Stomach smooth muscle (tissue), 2 donors: ENCODE measurements at regions not wholly inside any gene's neighbourhood (a gene's known extent, or its start where the extent isn't known, plus 50 kb on each side); places are given as distances from the start of the nearest gene placed in this dataset.

ENCODE experiments used
- H3K27ac ChIP-seq: one replicate; pipeline ENCODE4 v1.7.0; 2013; ENCODE audit warnings: mild to moderate bottlenecking, low read length, inconsistent platforms
- H3K27me3 ChIP-seq, 2 donors: one replicate each; pipeline ENCODE4 v1.7.0; 2013; ENCODE audit warnings: low read length in 2 of 2; ENCODE audit not compliant: insufficient read depth in 2 of 2, control insufficient read depth in 1 of 2
- H3K36me3 ChIP-seq, 2 donors: one replicate each; pipeline ENCODE4 v1.7.0; 2013; ENCODE audit warnings: low read length in 2 of 2; ENCODE audit not compliant: control insufficient read depth in 2 of 2, insufficient read depth in 2 of 2
- H3K4me1 ChIP-seq: one replicate; pipeline ENCODE4 v1.7.0; 2013; ENCODE audit warnings: low read length; ENCODE audit not compliant: control insufficient read depth, insufficient read depth
- H3K4me3 ChIP-seq, 2 donors: one replicate each; pipeline ENCODE4 v1.7.0; 2013; ENCODE audit warnings: low read length in 2 of 2
- H3K9ac ChIP-seq, 2 donors: one replicate each; pipeline ENCODE4 v1.7.0; 2013; ENCODE audit warnings: low read length in 2 of 2, mild to moderate bottlenecking in 1 of 2
- H3K9me3 ChIP-seq, 2 donors: one replicate each; pipeline ENCODE4 v1.7.0; 2013; ENCODE audit warnings: low read length in 2 of 2; ENCODE audit not compliant: control insufficient read depth in 2 of 2
- donor health status: healthy.
- donor health status: Pancreatic carcinoma.

DNA sequence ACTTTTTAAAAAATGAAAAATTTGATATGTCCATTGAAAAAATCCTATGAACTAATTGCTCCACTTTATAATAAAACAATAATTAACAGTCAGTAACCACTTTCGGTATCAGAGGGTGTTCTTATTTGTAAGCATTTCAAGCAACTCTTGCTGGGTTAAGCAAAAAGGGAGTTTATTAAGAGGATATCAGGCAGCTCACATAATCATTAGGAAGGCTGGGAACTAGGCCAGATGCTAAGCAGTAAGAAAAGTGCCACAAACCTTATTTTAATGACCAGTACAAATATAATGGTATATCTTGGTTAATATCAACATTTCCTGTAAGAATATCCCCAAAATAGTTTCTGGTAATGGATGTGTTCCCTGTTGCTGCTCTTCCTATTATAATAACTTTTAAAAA is 2618.3 kb upstream of the PCDH20 start:
- Histone ChIP-seq H3K9ac (no peak overlapping the region), H3K4me1 (no peaks in the 10 kb centered on the region), H3K27me3 (no peaks in the 10 kb centered on the region), H3K4me3 (no peak overlapping the region), H3K27ac (no peak overlapping the region), H3K9me3 (no peaks in the 10 kb centered on the region), H3K36me3 (no peaks in the 10 kb centered on the region)

DNA sequence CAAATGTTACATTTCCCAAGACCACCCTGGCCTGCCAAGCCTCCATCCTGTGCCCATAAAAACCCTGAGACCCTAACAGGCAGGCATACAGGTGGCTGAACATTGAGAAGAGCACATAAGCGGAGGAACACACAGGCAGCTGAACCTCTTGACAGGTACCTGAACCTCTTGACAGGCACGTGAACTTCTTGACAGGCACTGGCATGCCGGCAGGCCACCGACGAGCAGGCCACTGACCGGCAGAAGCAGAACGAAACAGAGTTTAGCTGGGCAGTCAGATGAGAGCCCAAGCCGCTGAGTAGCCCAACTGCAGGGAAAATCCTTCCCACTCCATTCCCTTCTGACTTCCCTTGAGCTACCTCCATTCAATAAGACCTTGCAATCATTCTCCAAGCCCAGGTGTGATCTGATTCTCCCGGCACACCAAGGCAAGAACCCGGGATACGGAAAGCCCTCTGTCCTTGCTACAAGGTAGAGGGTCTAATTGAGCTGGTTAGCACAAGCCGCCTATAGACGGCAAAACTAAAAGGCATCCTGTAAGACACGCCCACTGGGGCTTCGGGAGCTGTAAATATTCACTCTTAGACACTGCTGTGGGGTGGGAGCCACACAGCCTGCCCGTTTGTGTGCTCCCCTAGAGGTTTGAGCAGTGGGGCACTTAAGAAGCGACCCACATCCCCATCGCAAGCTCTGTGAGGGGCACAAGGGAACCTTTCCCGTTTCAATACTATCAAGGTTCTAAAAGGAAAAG is 2613.9 kb upstream of the PCDH20 start:
- H3K9ac ChIP-seq, result no peak overlapping the region
- H3K27ac ChIP-seq, result no peak overlapping the region
- no peaks in the 10 kb centered on the region for H3K27me3 ChIP-seq
- H3K9me3 ChIP-seq, result no peaks in the 10 kb centered on the region
- H3K4me3 ChIP-seq, result no peak overlapping the region
- no peaks in the 10 kb centered on the region for H3K36me3 ChIP-seq
- no peaks in the 10 kb centered on the region for H3K4me1 ChIP-seq

DNA sequence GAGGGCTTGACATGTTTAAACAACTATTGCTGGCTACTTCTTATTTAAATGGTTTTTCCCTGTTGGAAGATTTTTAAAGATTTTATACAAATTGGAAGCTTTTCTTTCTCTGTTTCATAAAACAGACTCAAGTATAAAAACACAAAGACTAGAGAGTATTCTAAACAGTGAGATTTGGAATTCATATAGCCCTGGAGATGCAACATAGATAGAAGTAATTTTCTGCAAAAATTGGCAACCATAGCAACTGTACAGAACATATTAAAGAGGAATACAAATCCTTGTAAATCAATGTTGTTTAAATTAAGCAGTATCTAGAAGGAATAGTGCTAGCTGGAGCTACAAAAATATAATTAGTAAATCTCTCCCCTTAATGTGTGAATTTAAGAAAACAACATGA is 2612.9 kb upstream of the PCDH20 start:
- no peaks in the 10 kb centered on the region for H3K9me3 ChIP-seq
- no peak overlapping the region for H3K9ac ChIP-seq

DNA sequence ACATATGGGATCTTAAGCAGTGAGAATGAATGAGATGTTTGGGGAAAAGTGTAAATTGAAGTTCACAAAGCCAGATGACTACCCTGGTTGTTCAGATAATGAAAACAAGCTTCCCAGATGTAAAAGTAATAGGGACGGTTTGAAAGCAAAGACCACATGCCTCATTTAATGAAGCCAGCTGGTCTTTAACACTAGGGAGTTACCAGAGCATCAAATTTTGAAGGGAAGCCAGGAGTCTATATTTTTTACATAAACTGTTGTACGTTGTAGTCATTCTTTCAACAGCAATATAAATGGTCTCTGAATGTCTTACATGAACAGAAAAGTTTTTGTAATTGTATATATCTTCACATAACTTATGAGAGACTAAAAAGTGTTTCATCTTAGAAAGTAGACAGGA is 2604.5 kb upstream of the PCDH20 start:
- H3K27ac ChIP-seq, result no peak overlapping the region
- H3K36me3 ChIP-seq, result no peaks in the 10 kb centered on the region
- H3K9me3 ChIP-seq, result no peaks in the 10 kb centered on the region
- no peak overlapping the region for H3K4me3 ChIP-seq
- H3K27me3 ChIP-seq, result no peaks in the 10 kb centered on the region
- H3K4me1 ChIP-seq, result no peaks in the 10 kb centered on the region
- no peak overlapping the region for H3K9ac ChIP-seq

More for the DNA sequence above, 2612.9 kb upstream of the PCDH20 start:
- no peak overlapping the region for H3K4me3 ChIP-seq
- H3K4me1 ChIP-seq, result no peaks in the 10 kb centered on the region
- H3K27me3 ChIP-seq, result no peaks in the 10 kb centered on the region
- H3K36me3 ChIP-seq, result no peaks in the 10 kb centered on the region
- no peak overlapping the region for H3K27ac ChIP-seq

DNA sequence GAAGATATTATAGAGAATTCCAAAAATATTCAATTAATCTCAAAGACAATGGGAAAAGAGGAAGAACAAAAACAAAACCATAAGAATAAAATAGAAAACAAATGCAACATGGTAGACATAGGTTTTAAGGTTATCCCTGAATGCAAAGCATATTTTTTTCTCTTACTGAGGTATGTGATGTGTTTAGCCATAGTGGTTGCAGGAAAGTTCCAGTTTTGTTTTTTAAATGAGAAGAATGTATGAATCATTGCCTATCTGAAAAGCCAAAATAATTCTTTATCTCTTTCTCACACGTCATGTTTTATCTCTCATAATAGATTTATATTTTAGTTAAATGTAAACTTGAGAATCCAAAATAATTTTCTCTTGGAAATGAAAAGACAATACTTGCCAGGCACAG is 2591.7 kb upstream of the PCDH20 start:
- H3K27me3 ChIP-seq, result no peaks in the 10 kb centered on the region

DNA sequence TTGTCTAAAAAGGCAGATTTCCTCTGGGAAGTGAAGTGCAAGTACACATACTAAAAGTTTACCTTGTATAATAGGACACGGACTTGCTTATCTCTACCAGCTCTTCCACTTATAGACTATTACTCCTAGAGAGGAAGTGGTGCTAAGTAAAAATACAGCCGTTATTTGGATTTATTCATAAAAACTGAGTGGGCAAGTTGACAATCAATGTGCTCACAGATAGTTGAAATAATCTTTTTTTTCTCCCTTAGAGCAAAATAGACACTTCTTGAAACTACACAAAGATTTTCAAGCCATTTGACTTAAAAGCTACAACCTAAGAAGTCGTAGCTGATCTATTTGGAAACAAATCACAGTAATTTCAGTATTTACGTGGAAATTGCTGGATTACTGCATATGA is 2584.7 kb upstream of the PCDH20 start:
- Histone ChIP-seq H3K27me3 (no peaks in the 10 kb centered on the region), H3K4me1 (no peaks in the 10 kb centered on the region), H3K4me3 (no peak overlapping the region), H3K9ac (no peak overlapping the region), H3K36me3 (no peaks in the 10 kb centered on the region), H3K9me3 (no peaks in the 10 kb centered on the region), H3K27ac (no peak overlapping the region)

More for the DNA sequence above, 2591.7 kb upstream of the PCDH20 start:
- Histone ChIP-seq H3K9me3 (no peaks in the 10 kb centered on the region), H3K4me3 (no peak overlapping the region), H3K27ac (no peak overlapping the region), H3K36me3 (no peaks in the 10 kb centered on the region), H3K9ac (no peak overlapping the region), H3K4me1 (no peaks in the 10 kb centered on the region)

DNA sequence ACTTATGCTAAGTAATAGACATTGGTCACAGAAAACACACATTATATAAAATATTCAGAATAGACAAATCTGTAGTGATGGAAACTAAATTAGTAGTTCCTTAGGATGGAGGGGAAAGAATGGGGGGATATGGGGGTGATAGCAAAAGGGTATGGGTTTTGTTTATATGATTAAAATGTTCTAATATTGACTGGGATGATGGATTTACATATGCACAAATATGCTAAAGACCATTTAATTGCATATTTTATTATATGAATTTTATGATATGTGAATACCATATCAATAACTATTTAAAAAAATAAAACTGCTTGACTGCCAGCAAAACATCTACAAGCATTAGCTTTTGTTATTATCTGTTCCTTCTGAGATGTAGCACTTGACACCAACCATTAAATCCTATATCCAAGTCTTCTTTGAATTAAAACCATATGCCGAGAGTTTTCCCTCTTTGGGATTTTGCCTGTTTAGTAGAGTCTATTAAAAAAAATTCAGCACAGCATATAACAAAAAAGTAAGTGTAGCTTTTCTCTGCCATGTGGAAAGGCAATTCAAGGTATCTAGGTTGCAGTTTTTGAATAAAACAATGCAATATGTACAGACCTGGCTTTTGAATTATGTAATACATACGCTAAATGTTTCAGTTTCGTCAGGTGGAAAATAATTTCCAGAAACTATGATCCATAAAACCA is 2584.1 kb upstream of the PCDH20 start:
- Histone ChIP-seq H3K27me3 (no peaks in the 10 kb centered on the region), H3K4me3 (no peak overlapping the region), H3K4me1 (no peaks in the 10 kb centered on the region), H3K36me3 (no peaks in the 10 kb centered on the region), H3K9me3 (no peaks in the 10 kb centered on the region), H3K27ac (no peak overlapping the region), H3K9ac (no peak overlapping the region)

DNA sequence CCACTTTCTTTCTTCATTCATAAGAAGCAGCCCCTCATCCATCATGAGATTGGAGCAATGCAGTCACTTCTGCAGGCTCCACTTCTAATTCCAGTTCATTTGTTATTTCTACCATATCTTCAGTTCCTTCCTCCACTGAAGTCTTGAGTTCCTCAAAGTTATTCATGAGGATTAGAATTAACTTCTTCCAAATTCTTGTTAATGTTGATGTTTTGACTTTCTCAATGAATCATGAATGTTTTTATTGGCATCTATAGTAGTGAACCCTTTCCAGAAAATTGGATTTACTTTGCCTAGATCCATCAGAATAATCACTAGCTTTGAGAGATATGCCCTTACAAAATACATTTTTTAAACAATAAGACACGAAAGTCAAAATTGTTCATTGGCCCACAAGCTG is 2567.7 kb upstream of the PCDH20 start:
- no peaks in the 10 kb centered on the region for H3K27me3 ChIP-seq
- no peaks in the 10 kb centered on the region for H3K9me3 ChIP-seq
- H3K9ac ChIP-seq, result no peak overlapping the region
- no peaks in the 10 kb centered on the region for H3K36me3 ChIP-seq
- H3K4me3 ChIP-seq, result no peak overlapping the region
- no peak overlapping the region for H3K27ac ChIP-seq
- H3K4me1 ChIP-seq, result no peaks in the 10 kb centered on the region

DNA sequence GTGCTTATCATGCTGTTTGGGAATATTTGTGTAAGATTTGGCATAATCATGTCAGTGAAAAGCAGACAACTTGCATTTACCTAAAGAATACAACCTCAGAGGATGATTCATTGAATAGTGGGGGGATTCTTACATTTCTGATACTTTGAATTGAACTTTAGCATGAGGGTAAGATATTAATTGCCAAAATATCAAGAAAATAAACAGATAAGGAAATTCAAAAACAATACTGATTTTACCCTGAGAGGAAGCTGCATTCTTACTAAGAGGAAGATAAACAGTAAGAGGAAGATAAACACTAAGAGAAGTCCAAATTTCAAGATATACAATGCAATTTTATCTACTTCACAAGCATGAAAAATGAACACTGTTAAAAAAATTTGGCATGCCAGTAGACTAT is 2564.3 kb upstream of the PCDH20 start:
- Histone ChIP-seq H3K4me1 (no peaks in the 10 kb centered on the region), H3K9ac (no peak overlapping the region), H3K27me3 (no peaks in the 10 kb centered on the region), H3K9me3 (no peaks in the 10 kb centered on the region), H3K27ac (no peak overlapping the region), H3K4me3 (no peak overlapping the region), H3K36me3 (no peaks in the 10 kb centered on the region)

DNA sequence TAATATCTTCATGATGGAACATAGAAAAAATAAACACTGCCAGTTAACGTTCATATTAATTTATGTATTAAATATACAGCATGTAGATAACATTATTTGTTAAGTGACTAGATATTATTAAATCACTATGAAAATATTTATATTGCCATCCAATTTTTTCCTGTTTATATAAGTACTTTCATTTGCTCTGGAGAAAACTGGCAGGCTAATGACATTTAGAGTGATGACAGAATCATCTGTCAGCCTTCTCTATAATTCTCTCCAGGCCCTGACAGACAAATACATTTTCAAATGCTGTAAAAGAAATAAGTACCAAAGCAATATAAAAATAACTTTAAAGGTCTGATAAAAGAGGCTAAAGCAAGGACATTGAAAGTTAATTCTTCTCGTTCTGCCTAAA is 2556.7 kb upstream of the PCDH20 start:
- Histone ChIP-seq H3K27ac (no peak overlapping the region), H3K36me3 (no peaks in the 10 kb centered on the region), H3K9me3 (no peaks in the 10 kb centered on the region), H3K4me1 (no peaks in the 10 kb centered on the region), H3K9ac (no peak overlapping the region), H3K4me3 (no peak overlapping the region), H3K27me3 (no peaks in the 10 kb centered on the region)

DNA sequence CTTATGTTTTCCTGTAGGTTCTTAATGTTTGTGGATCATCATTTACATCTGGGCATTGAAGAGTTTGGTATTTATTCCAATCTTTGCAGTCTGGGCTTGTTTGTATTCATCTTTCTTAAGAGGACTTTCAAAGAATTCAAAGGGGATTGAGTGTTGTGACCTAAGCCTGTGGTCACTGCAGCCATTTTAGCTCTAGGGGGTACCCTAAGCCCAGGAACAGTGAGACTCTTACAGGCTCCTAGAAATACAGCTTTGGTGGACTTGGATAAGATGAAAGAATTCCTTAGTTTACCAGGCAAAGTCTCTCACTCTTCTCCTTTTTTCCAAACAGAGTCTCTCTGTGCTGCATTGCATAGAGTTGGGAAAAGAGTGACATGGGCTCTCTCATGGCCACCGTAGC is 2539.0 kb upstream of the PCDH20 start:
- no peaks in the 10 kb centered on the region for H3K36me3 ChIP-seq
- no peak overlapping the region for H3K4me3 ChIP-seq
- H3K27ac ChIP-seq, result no peak overlapping the region
- H3K4me1 ChIP-seq, result no peaks in the 10 kb centered on the region
- no peak overlapping the region for H3K9ac ChIP-seq
- peaks cover 0 to 8% of the 10 kb centered on the region in 2 donors for H3K9me3 ChIP-seq
- no peaks in the 10 kb centered on the region for H3K27me3 ChIP-seq
